MCF 10A (cell line): ENCODE measurements at regions not wholly inside any gene's neighbourhood (a gene's known extent, or its start where the extent isn't known, plus 50 kb on each side); places are given as distances from the start of the nearest gene placed in this dataset.

ENCODE experiments used
- BruUV-seq: library from RNA; stranded (reverse); fragments of 400-500 nt; replicated peaks from 2 replicates; lab custom pipeline; 2021; lab: Mats Ljungman, UMichigan
- CTCF ChIA-PET: fragments of 300-600 bp; sonication (Branson Sonifier 250); formaldehyde crosslinking; extraction: SDS; loops from one replicate; lab custom pipeline; 2021; ENCODE audit warnings: antibody characterized with exemption, inconsistent platforms; lab: Yijun Ruan, JAX
- POLR2A ChIA-PET: fragments of 300-600, 350-650 bp; sonication (Branson Sonifier 250); formaldehyde crosslinking; extraction: SDS; loops from one replicate; lab custom pipeline; 2020; ENCODE audit warnings: antibody characterized with exemption, inconsistent platforms; lab: Yijun Ruan, JAX
- DNase-seq: peaks from one replicate; pipeline ENCODE4 v3.0.0-alpha.2; 2018; ENCODE audit not compliant: unreplicated experiment
- H3K27ac Mint-ChIP-seq: one replicate; pipeline ENCODE4 v1.8.0; 2022; ENCODE audit warnings: mild to moderate bottlenecking, low read depth, mixed read lengths; ENCODE audit not compliant: unreplicated experiment
- H3K27me3 Mint-ChIP-seq: one replicate; pipeline ENCODE4 v1.8.0; 2022; ENCODE audit warnings: mixed read lengths; ENCODE audit not compliant: insufficient read depth, unreplicated experiment
- H3K36me3 Mint-ChIP-seq: one replicate; pipeline ENCODE4 v1.8.0; 2022; ENCODE audit warnings: mild to moderate bottlenecking, moderate library complexity, mixed read lengths; ENCODE audit not compliant: insufficient read depth, unreplicated experiment
- H3K4me1 Mint-ChIP-seq: one replicate; pipeline ENCODE4 v1.8.0; 2022; ENCODE audit warnings: mixed read lengths; ENCODE audit not compliant: insufficient read depth, unreplicated experiment
- H3K4me3 Mint-ChIP-seq: one replicate; pipeline ENCODE4 v1.8.0; 2022; ENCODE audit warnings: mild to moderate bottlenecking, moderate library complexity, mixed read lengths; ENCODE audit not compliant: unreplicated experiment
- H3K9me3 Mint-ChIP-seq: one replicate; pipeline ENCODE4 v1.8.0; 2022; ENCODE audit warnings: mixed read lengths; ENCODE audit not compliant: unreplicated experiment
- intact Hi-C: fragments of 100-400 bp; cut with micrococcal nuclease; formaldehyde crosslinking; loops from 2 replicates; pipeline ENCODE4 v1.14.1; 2022
- TF ChIP-seq, protein P1 (sequence below): fragments of 200-600 bp; IDR thresholded peaks from one replicate; pipeline ENCODE4 v1.8.0; 2022; ENCODE audit warnings: antibody characterized with exemption, mild to moderate bottlenecking; ENCODE audit not compliant: unreplicated experiment

DNA sequence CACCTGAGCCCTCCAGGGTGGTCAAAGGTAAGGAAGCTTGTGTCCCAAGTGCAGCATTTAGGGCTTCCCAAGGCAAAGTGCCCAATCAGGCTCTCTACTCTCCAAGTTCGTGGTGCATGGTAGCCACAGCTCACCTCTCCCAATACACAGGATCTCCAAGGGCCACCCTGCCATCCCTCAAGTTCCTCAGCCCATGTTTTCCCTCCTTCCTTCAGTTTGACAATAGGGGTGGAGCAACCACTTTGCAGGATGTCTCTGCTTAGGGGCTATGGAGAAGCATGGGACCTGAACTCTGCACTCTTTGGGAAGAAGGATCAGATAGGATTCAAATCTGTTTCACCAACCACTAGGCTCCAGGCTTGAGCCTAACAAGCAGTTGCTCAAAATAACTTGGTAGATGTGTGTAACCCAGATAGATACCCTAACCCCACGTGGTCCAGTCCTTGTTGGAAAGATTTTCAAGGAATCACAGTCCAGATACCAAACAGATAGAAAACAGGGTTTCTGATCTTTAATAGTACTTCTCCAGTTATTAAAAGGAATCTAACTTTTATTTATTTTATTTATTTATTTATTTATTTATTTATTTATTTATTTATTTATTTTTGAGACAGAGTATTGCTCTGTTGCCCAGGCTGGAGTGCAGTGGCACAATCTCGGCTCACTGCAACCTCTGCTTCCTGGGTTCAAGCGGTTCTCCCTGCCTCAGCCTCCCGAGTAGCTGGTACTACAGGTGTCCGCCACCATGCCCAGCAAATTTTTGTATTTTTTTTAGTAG, 248.1 kb downstream of the CTTN start:
- no peaks in the 10 kb centered on the region for H3K27me3 Mint-ChIP-seq
- H3K9me3 Mint-ChIP-seq, result peaks cover 7% of the 10 kb centered on the region
- no peaks in the 10 kb centered on the region for H3K4me1 Mint-ChIP-seq
- ChIA-PET POLR2A (no interaction called here), CTCF (no interaction called here)
- H3K4me3 Mint-ChIP-seq, result no peak overlapping the region
- TF ChIP-seq, protein P1, sequence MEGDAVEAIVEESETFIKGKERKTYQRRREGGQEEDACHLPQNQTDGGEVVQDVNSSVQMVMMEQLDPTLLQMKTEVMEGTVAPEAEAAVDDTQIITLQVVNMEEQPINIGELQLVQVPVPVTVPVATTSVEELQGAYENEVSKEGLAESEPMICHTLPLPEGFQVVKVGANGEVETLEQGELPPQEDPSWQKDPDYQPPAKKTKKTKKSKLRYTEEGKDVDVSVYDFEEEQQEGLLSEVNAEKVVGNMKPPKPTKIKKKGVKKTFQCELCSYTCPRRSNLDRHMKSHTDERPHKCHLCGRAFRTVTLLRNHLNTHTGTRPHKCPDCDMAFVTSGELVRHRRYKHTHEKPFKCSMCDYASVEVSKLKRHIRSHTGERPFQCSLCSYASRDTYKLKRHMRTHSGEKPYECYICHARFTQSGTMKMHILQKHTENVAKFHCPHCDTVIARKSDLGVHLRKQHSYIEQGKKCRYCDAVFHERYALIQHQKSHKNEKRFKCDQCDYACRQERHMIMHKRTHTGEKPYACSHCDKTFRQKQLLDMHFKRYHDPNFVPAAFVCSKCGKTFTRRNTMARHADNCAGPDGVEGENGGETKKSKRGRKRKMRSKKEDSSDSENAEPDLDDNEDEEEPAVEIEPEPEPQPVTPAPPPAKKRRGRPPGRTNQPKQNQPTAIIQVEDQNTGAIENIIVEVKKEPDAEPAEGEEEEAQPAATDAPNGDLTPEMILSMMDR, result no peak
- intact Hi-C loops, result no loop called here
- no TSS peak for BruUV-seq
- no peak overlapping the region for H3K27ac Mint-ChIP-seq
- no peak for DNase-seq
- no peaks in the 10 kb centered on the region for H3K36me3 Mint-ChIP-seq

DNA sequence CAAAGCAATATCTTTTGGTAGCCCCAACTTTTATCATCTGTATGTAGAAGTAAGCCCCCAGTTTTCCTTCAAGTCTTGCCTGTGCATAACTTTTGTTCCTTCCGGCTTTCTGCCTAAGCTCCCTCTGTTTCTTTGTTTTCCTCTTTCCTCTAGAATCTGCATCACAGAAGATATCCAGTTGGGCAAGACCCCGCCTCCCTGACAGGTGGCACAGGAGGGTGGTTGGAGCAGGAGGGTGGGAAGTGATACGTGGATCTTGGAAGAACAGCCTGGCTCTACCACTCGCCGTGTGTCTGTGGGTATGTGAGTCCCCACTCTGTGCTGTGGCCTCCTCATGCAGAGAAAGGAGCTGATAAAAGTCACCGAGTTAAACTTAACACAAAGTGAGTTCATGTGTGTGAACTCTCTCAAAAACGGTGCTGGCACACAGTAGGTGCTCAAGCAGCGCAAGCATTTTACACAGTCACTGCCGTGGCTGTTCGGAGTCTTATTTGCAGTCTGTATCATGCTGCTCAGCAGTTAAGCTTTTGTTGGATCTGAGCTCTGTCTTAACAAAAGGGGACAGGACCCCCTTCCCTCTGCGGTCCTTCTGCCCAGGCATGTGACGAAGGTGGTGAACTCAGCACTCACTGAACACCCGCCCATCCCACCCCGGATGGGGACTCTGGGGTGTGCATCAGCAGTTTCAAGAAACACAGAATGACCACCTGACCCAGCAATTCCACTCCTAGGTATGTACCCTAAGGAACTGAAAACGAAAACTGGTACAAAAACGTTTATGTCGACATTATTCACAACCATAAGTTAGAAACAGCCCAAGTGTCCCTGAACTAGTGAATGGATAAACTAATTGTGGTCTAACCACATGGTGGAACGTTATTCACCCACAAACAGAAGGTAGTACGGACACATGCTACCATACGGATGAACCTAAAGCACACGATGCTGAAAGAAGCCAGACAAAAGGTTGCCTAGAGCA, 249.1 kb downstream of the CTTN start:
- ChIA-PET POLR2A (no interaction called here), CTCF (no interaction called here)
- no peaks in the 10 kb centered on the region for H3K27me3 Mint-ChIP-seq
- DNase-seq, result no peak
- intact Hi-C loops, result no loop called here
- H3K27ac Mint-ChIP-seq, result no peak overlapping the region
- TF ChIP-seq, protein P1, result no peak
- peaks cover 7% of the 10 kb centered on the region for H3K9me3 Mint-ChIP-seq
- H3K4me1 Mint-ChIP-seq, result no peaks in the 10 kb centered on the region
- no peak overlapping the region for H3K4me3 Mint-ChIP-seq
- no peaks in the 10 kb centered on the region for H3K36me3 Mint-ChIP-seq
- BruUV-seq, result no TSS peak

DNA sequence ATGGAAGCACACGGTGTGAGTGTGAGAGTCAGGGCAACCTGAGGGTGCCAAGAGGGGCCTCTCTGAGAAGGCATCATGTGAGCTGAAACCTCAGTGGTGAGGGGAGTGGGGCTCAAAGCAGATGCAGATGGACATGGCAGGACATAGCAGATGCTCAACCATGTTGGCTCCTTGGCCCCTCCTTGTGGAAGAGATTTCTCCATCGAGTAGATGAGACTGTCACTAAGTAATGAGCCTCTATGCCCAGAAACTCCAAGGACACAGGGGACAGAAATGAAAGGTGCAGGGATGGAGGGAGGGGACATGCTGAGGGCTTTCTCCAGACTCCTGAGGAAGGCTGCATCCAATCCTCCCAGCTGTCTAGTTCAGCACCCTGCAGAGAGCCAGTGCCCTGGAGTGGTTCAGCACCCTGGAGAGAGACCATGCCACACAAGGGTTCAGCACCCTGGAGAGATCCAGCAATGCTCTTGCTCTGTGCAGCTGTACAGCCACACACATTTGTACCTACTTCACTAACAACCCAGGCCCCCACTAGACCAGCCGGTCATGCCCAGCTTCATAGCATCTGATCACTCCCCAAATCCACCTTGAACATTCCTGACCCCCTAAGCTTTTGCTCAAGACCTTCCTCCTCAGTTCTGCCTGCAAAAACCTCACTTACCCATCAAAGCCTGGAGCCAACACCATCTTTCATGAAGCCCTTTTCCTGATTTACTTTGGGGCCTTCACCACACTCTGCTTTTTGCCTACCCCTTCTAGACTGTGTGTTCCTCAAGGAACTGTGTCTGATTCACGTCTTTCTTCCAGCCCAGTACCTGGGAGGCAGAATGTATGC, 252.0 kb downstream of the CTTN start:
- BruUV-seq, result no TSS peak
- DNase-seq, result peak; percentile 59
- no peaks in the 10 kb centered on the region for H3K4me1 Mint-ChIP-seq
- peaks cover 7% of the 10 kb centered on the region for H3K9me3 Mint-ChIP-seq
- no peaks in the 10 kb centered on the region for H3K36me3 Mint-ChIP-seq
- POLR2A ChIA-PET, result no interaction called here
- H3K27ac Mint-ChIP-seq, result no peak overlapping the region
- intact Hi-C loops, result no loop called here
- CTCF ChIA-PET, result no interaction called here
- TF ChIP-seq, protein P1, result no peak
- no peak overlapping the region for H3K4me3 Mint-ChIP-seq
- no peaks in the 10 kb centered on the region for H3K27me3 Mint-ChIP-seq
